GM12873 (cell line): ENCODE measurements at regions not wholly inside any gene's neighbourhood (a gene's known extent, or its start where the extent isn't known, plus 50 kb on each side); places are given as distances from the start of the nearest gene placed in this dataset.

Experiments used
- CTCF ChIP-seq: IDR thresholded peaks from 2 replicates; pipeline ENCODE4 v1.5.1; 2012; ENCODE audit warnings: low read depth, mild to moderate bottlenecking, moderate library complexity, low read length, control low read depth; ENCODE audit not compliant: insufficient read depth; ENCODE audit errors: missing control alignments

- TF ChIP-seq CTCF: no peak
These were observed 217.3 kb upstream of the CCDC196 start for GRCh38 chr14:66268802-66269334.

- no peak for TF ChIP-seq CTCF
These were observed 213.9 kb upstream of the CCDC196 start for GRCh38 chr14:66272221-66272620.

GRCh38 chr14:66273261-66273832 is 212.8 kb upstream of the CCDC196 start:
- no peak for TF ChIP-seq CTCF

GRCh38 chr14:66281036-66281776 is 205.0 kb upstream of the CCDC196 start:
- no peak for TF ChIP-seq CTCF

GRCh38 chr14:66284346-66284745 is 201.8 kb upstream of the CCDC196 start:
- TF ChIP-seq CTCF: no peak

- no peak for TF ChIP-seq CTCF
These were observed 197.7 kb upstream of the CCDC196 start for GRCh38 chr14:66288511-66288910.

GRCh38 chr14:66291756-66292155 is 194.4 kb upstream of the CCDC196 start:
- no peak for TF ChIP-seq CTCF
